ENCODE measurements at regions not wholly inside any gene's neighbourhood (a gene's known extent, or its start where the extent isn't known, plus 50 kb on each side); places are given as distances from the start of the nearest gene placed in this dataset.

- no peak for DNase-seq
Measured at GRCh38 chr3:13134166-13134878, 61.1 kb upstream of the IQSEC1 start.

DNA sequence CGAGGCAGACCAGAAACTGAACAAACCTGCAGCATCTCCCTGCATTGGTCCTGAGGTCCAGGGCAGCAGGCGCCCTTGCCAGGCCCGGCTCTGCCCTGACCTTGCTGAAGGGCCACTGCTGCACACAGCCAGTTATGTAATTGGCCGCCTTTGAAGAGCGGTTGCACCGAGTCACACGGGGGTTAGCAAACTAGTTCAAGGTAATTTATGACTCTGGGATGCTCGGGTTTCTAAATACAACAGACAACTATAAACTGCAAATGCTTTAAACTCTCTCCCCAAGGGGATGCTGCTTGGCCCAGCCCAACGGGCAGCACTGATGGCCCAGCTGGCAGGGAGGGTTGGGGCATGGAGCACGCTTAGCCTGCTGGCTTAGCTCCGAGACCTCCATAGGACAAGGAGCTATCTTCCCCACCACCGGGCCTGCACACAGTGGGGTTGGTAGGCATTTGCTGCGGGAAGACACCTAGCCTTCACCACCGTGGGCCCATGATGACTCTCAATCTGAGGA, 60.3 kb upstream of the IQSEC1 start:
- DNase-seq = no peak

- no peak for DNase-seq
Measured at GRCh38 chr3:13132731-13133410, 59.6 kb upstream of the IQSEC1 start.

GRCh38 chr3:13132281-13132680, 59.1 kb upstream of the IQSEC1 start:
- DNase-seq = no peak

DNA sequence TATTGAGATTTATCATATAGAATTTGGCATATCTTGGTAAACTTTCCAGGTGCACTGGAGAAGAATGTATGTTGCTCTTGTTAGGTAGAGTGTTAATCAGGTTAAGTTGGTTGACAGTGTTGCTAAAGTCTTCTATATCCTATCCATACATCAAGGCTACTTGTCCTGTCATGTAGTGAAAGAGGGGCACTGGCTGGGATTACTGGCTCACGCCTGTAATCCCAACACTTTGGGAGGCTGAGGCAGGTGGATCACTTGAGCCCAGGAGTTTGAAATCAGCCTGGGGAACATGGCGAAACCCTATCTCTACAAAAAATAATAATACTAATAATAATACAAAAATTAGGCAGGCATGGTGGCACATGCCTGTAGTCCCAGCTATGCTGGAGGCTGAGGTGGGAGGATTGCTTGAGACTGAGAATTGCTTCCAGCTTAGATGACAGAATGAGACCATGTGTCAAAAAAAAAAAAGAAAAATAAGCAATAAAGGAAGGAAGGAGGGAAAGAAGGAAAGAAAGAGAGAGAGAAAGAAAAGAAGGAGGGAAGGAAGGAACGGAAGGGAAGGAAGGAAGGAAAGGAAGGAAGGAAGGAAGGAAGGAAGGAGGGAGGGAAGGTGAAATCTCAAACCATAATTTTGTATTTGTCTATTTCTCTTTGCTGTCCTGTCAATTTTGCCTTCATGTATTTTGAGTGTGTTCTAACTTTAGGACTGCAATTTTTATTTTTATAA, 57.4 kb upstream of the IQSEC1 start:
- DNase-seq = no peak

DNA sequence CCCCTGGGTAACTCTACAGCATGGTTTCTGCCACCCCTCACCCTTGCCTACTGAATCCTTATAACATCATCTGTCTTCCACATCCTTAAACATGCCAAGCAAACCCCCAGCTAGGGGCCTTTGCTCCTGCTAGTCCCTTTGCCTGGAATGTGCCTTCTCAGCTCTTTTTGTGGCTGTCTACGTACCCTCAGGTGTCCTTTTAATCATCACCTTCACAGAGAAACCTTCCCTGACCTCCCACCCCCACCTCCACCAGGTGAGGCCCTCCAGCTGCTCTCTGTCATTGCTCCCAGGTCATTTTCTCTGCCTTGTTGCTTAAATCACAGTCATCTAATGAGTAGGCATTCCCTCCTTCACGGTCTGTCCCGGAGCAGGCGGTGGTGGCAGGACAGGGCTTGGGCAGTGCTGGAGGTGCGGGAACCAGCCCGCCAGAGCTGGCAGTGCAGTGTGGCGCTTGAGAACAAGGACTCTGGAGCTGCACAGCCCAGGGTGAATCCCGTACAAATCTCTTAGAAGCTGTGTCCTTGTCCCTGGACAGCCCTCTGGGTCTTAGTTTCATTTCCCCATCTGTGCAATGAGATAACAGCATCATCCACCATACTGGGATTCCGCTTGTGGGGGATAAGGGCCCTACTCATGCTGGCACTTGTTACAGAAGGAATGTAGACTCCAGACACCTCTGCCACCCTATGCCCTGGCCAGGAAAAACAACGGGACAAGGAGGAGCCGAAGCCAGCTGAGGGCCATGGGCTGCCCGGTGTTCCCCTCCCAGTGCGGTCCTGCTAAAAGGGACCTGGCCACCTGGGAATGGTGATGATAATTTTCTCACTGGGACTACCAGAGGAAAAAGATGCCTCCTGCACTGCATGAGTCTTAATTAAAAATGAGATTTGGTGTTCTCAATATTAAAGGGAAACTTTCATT, 52.1 kb upstream of the IQSEC1 start:
- peak; percentile 32 for DNase-seq

- DNase-seq = no peak
Measured at GRCh38 chr3:13124631-13125030, 51.4 kb upstream of the IQSEC1 start.

DNA sequence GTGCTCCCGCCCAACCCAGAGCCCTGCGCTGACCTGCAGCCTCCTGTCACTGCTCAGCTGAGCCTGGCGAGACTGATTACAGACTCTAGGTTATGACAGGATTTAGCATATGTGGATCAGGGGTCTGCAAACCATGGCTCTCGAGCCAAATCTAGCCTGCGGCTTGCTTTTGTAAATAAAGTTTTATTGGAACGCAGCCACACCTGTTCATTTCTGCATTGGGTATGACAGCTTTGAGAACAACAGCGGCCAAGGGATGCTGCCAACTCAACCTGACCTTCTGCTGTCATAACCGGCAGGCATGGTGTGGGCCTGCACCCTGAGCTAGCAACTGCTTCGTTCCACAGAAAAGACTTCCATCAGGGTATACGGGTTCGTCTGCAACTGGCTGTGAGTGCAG, 50.5 kb upstream of the IQSEC1 start:
- DNase-seq = no peak

DNA sequence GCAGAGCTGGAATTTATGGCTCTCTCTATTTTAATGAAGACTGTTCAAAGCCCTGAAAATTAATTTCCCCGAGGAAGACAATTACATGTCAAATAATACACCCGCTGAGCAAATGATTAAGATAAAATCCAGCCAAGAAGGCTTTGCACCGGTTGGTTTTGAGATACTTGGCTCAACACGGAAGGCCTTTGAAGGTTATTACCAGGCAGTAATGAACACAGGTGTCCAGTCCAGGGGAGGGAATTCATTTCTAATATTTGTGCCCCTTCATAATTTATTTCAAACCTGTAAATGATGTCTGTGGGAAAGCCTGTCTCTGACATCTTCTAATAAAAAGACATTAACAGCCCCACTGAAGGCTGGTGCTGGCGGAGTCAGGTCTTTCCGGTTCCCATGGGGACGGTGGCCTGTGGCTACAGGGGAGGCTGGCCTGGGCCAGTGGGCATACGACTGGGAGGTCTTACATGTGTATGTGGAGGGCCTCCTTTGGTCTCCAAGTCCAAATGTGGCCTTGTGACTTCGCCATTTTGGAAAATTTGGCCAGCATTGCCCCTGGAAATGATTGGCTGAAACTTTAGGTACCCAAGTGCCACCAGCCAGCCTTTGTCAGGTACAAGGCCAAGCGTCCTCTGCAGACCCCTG, 49.9 kb upstream of the IQSEC1 start:
- DNase-seq = no peak
